Gastrocnemius medialis (tissue), 4 donors: ENCODE measurements at regions not wholly inside any gene's neighbourhood (a gene's known extent, or its start where the extent isn't known, plus 50 kb on each side); places are given as distances from the start of the nearest gene placed in this dataset.

Experiments
- ATAC-seq, 2 donors: fragments of 150-250 bp; one replicate each; pipeline ENCODE4 v1.9.1; 2016
- DNase-seq, 2 donors: peaks; one replicate each; pipeline ENCODE4 v3.0.0-alpha.2; 2019
- H3K27ac ChIP-seq, 4 donors: fragments of 200-600 bp; sonication (generic); 1 replicate in 1 of 4; 2 replicates in 3 of 4; pipeline ENCODE4 v1.5.1; 2016 to 2018; ENCODE audit warnings: mild to moderate bottlenecking in 2 of 4, moderate library complexity in 1 of 4
- H3K27me3 ChIP-seq, 3 donors: fragments of 200-600 bp; sonication (generic) in 2 of 3; 1 replicate in 1 of 3; 2 replicates in 2 of 3; pipeline versions ENCODE4 v1.5.1 to v1.6.0; 2016 to 2019; ENCODE audit warnings: mild to moderate bottlenecking in 1 of 3, moderate library complexity in 1 of 3
- H3K36me3 ChIP-seq, 2 donors: fragments of 200-600 bp; sonication (generic) in 1 of 2; one replicate each; pipeline ENCODE4 v1.5.1; 2017 to 2018
- H3K4me1 ChIP-seq, 2 donors: fragments of 200-600 bp; sonication (generic) in 1 of 2; one replicate each; pipeline ENCODE4 v1.5.1; 2016 to 2017; ENCODE audit warnings: mild to moderate bottlenecking in 2 of 2
- H3K4me3 ChIP-seq, 4 donors: fragments of 200-600 bp; sonication (generic) in 3 of 4; 1 replicate in 1 of 4; 2 replicates in 3 of 4; pipeline ENCODE4 v1.5.1; 2016 to 2019; ENCODE audit warnings: mild to moderate bottlenecking in 2 of 4
- H3K9me3 ChIP-seq, 3 donors: fragments of 200-600 bp; sonication (generic) in 2 of 3; 1 replicate in 1 of 3; 2 replicates in 2 of 3; pipeline ENCODE4 v1.5.1; 2016 to 2019
- CTCF ChIP-seq, 5 experiments: fragments of 450-650 bp in 3 of 5; fragments of 200-600 bp in 2 of 5; sonication (generic) in 2 of 5; IDR thresholded peaks in 4 of 5; conservative IDR thresholded peaks in 1 of 5; 1 replicate in 4 of 5; 2 replicates in 1 of 5; pipeline ENCODE4 v1.5.1; 2016 to 2019; ENCODE audit warnings: antibody characterized with exemption in 5 of 5, mild to moderate bottlenecking in 3 of 5, moderate library complexity in 3 of 5
- POLR2A ChIP-seq, 2 donors: fragments of 450-650 bp; IDR thresholded peaks; one replicate each; pipeline ENCODE4 v1.6.1; 2017; ENCODE audit warnings: antibody characterized with exemption in 2 of 2, mild to moderate bottlenecking in 2 of 2, moderate library complexity in 2 of 2
- in situ Hi-C, 4 donors: fragments of 200-750 bp; cut with MboI; loops; one replicate each; pipeline versions ENCODE4 v1.15.0 to v1.8.0; 2017; ENCODE audit warnings: low sequenced_read_pairs in 4 of 4
- intact Hi-C: fragments of 100-400 bp; cut with DNase I; formaldehyde crosslinking; loops from one replicate; pipeline ENCODE4 v1.15.1; 2023; ENCODE audit warnings: low total_unique reads

- in situ Hi-C loops, result no loop called here
- no peak overlapping the region for H3K4me3 ChIP-seq
- H3K4me1 ChIP-seq, result no peaks in the 10 kb centered on the region
- H3K27ac ChIP-seq, result no peak overlapping the region
- DNase-seq (no peak), ATAC-seq (no peak)
- peaks cover 0 to 5% (median 0%) of the 10 kb centered on the region in 3 donors for H3K27me3 ChIP-seq
- intact Hi-C loops, result no loop called here
- no peaks in the 10 kb centered on the region for H3K36me3 ChIP-seq
- H3K9me3 ChIP-seq, result no peaks in the 10 kb centered on the region
- TF ChIP-seq CTCF (IDR thresholded peaks at IDR 0.05 in 4 of 5, conservative IDR thresholded peaks at IDR 0.05 in 1 of 5) (no peak), POLR2A (IDR thresholded peaks at IDR 0.05) (no peak)
Observed at GRCh38 chr21:45338311-45339017, 50.8 kb upstream of the POFUT2 start.

- in situ Hi-C loops, result no loop called here
- no peak for DNase-seq
- H3K27ac ChIP-seq, result no peak overlapping the region
Observed at GRCh38 chr21:45339421-45340402, 52.0 kb upstream of the POFUT2 start.

GRCh38 chr21:45340515-45340914 lies 52.8 kb upstream of the POFUT2 start:
- ATAC-seq (no peak), DNase-seq (no peak)
- Histone ChIP-seq H3K36me3 (no peaks in the 10 kb centered on the region), H3K27ac (no peak overlapping the region), H3K27me3 (peaks cover 0 to 5% (median 0%) of the 10 kb centered on the region in 3 donors), H3K4me1 (no peaks in the 10 kb centered on the region), H3K4me3 (no peak overlapping the region), H3K9me3 (no peaks in the 10 kb centered on the region)
- in situ Hi-C loops (no loop called here), intact Hi-C loops (no loop called here)
- no peak for TF ChIP-seq CTCF (IDR thresholded peaks at IDR 0.05 in 4 of 5, conservative IDR thresholded peaks at IDR 0.05 in 1 of 5)
- TF ChIP-seq POLR2A (IDR thresholded peaks at IDR 0.05), result no peak

More at GRCh38 chr21:45339421-45340402, 52.0 kb upstream of the POFUT2 start:
- no peak overlapping the region for H3K4me3 ChIP-seq
- TF ChIP-seq CTCF (IDR thresholded peaks at IDR 0.05 in 4 of 5, conservative IDR thresholded peaks at IDR 0.05 in 1 of 5) (no peak), POLR2A (IDR thresholded peaks at IDR 0.05) (no peak)
- intact Hi-C loops, result no loop called here
- H3K9me3 ChIP-seq, result no peaks in the 10 kb centered on the region
- H3K27me3 ChIP-seq, result peaks cover 0 to 5% (median 0%) of the 10 kb centered on the region in 3 donors
- ATAC-seq, result no peak
- no peaks in the 10 kb centered on the region for H3K36me3 ChIP-seq
- H3K4me1 ChIP-seq, result no peaks in the 10 kb centered on the region

GRCh38 chr21:45341261-45341660 lies 53.6 kb upstream of the POFUT2 start:
- H3K9me3 ChIP-seq, result no peaks in the 10 kb centered on the region
- no peak overlapping the region for H3K4me3 ChIP-seq
- peaks cover 0 to 5% (median 0%) of the 10 kb centered on the region in 3 donors for H3K27me3 ChIP-seq
- TF ChIP-seq POLR2A (IDR thresholded peaks at IDR 0.05), result no peak
- no peak for TF ChIP-seq CTCF (IDR thresholded peaks at IDR 0.05 in 4 of 5, conservative IDR thresholded peaks at IDR 0.05 in 1 of 5)
- no peak for ATAC-seq
- H3K27ac ChIP-seq, result no peak overlapping the region
- no peaks in the 10 kb centered on the region for H3K4me1 ChIP-seq
- in situ Hi-C loops (no loop called here), intact Hi-C loops (no loop called here)
- no peak for DNase-seq
- H3K36me3 ChIP-seq, result no peaks in the 10 kb centered on the region
